ENCODE measurements at regions not wholly inside any gene's neighbourhood (a gene's known extent, or its start where the extent isn't known, plus 50 kb on each side); places are given as distances from the start of the nearest gene placed in this dataset.

DNA sequence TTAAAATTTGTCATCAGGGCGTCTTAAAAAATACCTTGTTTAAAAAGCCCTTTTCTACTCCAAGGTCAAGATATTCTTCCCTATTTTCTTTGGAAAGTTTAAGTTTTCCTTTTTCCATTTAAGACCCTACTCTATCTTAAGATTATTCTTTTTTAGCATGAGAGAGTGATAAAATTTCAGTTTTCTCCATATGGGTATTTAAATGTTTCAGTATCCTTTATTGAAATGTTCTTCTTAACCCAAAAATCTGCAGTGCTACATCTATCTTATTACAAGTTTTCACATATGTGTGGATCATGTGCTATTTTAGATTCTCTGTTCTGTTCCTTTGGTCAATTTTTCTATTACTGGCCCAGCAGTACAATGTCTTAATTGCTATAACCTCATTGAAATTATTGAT lies 202.2 kb downstream of the TTC6 start:
- 0 to 42% methylated on average over 1 of the region's 1 CpG for WGBS, 2 donors
- H3K4me3 ChIP-seq, result no peak overlapping the region
- H3K27me3 ChIP-seq, result no peaks in the 10 kb centered on the region
- TF ChIP-seq, protein P1, sequence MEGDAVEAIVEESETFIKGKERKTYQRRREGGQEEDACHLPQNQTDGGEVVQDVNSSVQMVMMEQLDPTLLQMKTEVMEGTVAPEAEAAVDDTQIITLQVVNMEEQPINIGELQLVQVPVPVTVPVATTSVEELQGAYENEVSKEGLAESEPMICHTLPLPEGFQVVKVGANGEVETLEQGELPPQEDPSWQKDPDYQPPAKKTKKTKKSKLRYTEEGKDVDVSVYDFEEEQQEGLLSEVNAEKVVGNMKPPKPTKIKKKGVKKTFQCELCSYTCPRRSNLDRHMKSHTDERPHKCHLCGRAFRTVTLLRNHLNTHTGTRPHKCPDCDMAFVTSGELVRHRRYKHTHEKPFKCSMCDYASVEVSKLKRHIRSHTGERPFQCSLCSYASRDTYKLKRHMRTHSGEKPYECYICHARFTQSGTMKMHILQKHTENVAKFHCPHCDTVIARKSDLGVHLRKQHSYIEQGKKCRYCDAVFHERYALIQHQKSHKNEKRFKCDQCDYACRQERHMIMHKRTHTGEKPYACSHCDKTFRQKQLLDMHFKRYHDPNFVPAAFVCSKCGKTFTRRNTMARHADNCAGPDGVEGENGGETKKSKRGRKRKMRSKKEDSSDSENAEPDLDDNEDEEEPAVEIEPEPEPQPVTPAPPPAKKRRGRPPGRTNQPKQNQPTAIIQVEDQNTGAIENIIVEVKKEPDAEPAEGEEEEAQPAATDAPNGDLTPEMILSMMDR (IDR thresholded peaks at IDR 0.05), result no peak
- H3K9me3 ChIP-seq, result no peaks in the 10 kb centered on the region
- no peaks in the 10 kb centered on the region for H3K4me1 ChIP-seq
- intact Hi-C loops (cut with DNase I), result no loop called here
- H3K36me3 ChIP-seq, result no peaks in the 10 kb centered on the region
- DNase-seq, result no peak
- ATAC-seq, result no peak
- no peak overlapping the region for H3K27ac ChIP-seq

DNA sequence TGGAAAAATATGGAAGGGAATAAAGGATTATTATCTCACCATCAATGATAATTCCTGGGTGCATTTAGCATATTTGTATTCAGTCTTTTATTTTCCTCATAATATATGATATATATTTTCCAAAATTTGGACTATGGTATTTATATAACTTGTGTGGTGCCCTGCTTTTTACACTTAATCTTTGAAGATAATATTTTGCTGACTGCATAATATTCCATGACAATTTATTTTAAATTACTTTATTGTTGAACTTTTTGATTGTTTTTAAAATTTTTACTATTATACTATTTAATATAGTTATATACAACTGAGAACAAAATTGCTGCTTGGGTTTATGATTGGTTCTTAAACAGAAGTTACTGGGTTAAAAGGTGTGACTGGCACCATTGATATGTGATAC lies 212.3 kb downstream of the TTC6 start:
- H3K4me1 ChIP-seq, result no peaks in the 10 kb centered on the region
- intact Hi-C loops (cut with DNase I), result no loop called here

DNA sequence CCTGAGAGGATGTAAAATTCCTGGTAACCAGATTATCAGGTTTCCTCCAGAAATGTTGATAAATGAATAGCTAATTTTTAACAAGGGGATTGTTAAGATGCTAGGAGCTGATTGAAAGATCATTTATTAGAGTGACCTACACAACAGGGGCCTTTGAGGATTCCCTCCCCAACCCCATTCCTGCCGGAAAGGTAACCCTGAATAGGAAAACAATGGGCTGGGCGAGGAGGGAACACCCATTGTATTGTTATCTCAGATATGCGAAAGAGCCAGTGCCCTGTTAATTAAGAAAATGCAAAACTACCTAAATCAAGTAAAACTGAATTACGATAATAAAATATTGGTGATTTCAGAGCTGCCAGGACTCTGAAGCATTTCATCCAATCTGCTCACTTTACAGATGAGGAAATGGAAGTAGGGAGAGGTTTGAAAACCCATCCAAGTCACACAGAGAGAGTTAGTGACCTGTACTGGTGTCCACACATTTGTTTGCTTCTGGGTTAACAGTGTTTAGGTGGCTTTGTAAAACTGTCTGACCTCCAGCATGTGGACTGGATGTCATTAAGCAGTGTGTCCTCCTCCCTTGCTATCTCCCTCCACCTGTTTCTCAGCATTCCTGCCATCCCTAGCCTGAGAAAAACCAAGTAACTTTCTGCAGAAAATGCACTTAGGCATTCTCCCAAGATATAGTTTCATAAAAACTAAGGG lies 214.8 kb downstream of the TTC6 start:
- H3K4me3 ChIP-seq, result no peak overlapping the region
- ATAC-seq (no peak), DNase-seq (no peak)
- peaks cover 0 to 7% (median 0%) of the 10 kb centered on the region in 7 donors for H3K27me3 ChIP-seq
- H3K27ac ChIP-seq, result no peak overlapping the region
- TF ChIP-seq, protein P1 (IDR thresholded peaks at IDR 0.05), result no peak
- intact Hi-C loops (cut with DNase I), result no loop called here
- H3K4me1 ChIP-seq, result no peaks in the 10 kb centered on the region
- H3K36me3 ChIP-seq, result no peaks in the 10 kb centered on the region
- WGBS, 2 donors, result 74 to 75% methylated on average over 4 of the region's 4 CpGs
- H3K9me3 ChIP-seq, result no peaks in the 10 kb centered on the region

More for the DNA sequence above, 212.3 kb downstream of the TTC6 start:
- TF ChIP-seq, protein P1 (IDR thresholded peaks at IDR 0.05), result no peak
- no peak overlapping the region for H3K4me3 ChIP-seq
- H3K9me3 ChIP-seq, result no peaks in the 10 kb centered on the region
- no peak overlapping the region for H3K27ac ChIP-seq
- ATAC-seq (no peak), DNase-seq (no peak)
- H3K27me3 ChIP-seq, result peaks cover 0 to 7% (median 0%) of the 10 kb centered on the region in 7 donors
- H3K36me3 ChIP-seq, result no peaks in the 10 kb centered on the region

DNA sequence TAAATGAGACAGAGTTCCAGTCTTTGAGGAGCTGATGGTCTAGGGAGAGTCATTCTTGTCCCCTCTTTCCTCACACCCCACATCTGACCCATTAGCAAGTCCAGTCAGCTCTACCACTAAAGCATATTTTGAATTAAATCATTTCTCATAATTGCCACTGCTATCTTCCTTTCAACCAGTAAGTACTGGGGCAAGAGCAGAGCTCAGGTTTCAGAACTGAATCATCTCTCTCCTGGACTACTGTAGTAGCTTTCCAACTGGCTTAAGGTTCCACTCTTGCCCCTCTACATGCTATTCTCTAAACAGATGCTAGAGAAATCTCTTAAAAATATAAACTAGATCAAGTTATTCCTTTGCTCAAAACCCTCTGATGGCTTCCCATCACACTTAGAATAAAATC lies 218.3 kb downstream of the TTC6 start:
- Histone ChIP-seq H3K4me1 (no peaks in the 10 kb centered on the region), H3K27me3 (no peaks in the 10 kb centered on the region), H3K4me3 (no peak overlapping the region), H3K36me3 (no peaks in the 10 kb centered on the region), H3K9me3 (no peaks in the 10 kb centered on the region), H3K27ac (no peak overlapping the region)
- ATAC-seq (no peak), DNase-seq (no peak)
- intact Hi-C loops (cut with DNase I), result no loop called here
- TF ChIP-seq, protein P1 (IDR thresholded peaks at IDR 0.05), result no peak

Measured in heart right ventricle (tissue), 16 donors.